Panc1 (cell line): ENCODE measurements at regions not wholly inside any gene's neighbourhood (a gene's known extent, or its start where the extent isn't known, plus 50 kb on each side); places are given as distances from the start of the nearest gene placed in this dataset.

Source experiments
- POLR2AphosphoS5 ChIP-seq: IDR thresholded peaks from 2 replicates; pipeline ENCODE4 v1.6.1; 2012; ENCODE audit warnings: mild to moderate bottlenecking, low read depth, low read length, moderate library complexity
- SIN3A ChIP-seq: IDR thresholded peaks from 2 replicates; pipeline ENCODE4 v1.6.1; 2012; ENCODE audit warnings: low read depth, mild to moderate bottlenecking, low read length, moderate library complexity, borderline replicate concordance; ENCODE audit not compliant: insufficient read depth
- TCF7L2 ChIP-seq: IDR thresholded peaks from 2 replicates; pipeline ENCODE4 v1.6.1; 2011; ENCODE audit warnings: mild to moderate bottlenecking, low read depth, low read length, inconsistent platforms
- TF ChIP-seq, protein P1 (sequence below): fragments of 450-650 bp; IDR thresholded peaks from 2 replicates; pipeline ENCODE4 v1.5.1; 2017; ENCODE audit warnings: mild to moderate bottlenecking
- TF ChIP-seq, protein P2 (sequence below), 2 experiments: IDR thresholded peaks; 2 replicates each; pipeline ENCODE4 v1.6.1; 2011 to 2012; ENCODE audit warnings: low read depth in 2 of 2, control low read depth in 1 of 2, low read length in 1 of 2, mild to moderate bottlenecking in 1 of 2, moderate library complexity in 1 of 2; ENCODE audit not compliant: insufficient read depth in 1 of 2

DNA sequence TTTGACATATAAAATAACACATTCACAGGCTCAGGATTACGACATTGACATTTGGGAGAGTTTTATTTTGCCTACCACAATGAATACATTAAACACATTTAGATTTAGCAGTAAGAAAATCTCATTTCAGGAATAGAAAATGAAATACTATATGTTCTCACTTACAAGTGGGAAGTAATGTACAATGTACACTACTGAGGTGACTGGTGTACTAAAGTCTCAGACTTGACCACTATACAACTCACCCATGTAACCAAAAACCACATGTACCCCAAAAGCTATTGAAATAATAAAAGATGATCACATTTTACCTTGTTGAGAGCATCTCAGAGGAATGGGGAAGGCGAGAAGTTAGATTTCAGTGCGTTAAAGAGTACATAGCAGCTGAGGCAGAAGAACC lies 1202.4 kb upstream of the SEMA6A start:
- TF ChIP-seq, protein P1, sequence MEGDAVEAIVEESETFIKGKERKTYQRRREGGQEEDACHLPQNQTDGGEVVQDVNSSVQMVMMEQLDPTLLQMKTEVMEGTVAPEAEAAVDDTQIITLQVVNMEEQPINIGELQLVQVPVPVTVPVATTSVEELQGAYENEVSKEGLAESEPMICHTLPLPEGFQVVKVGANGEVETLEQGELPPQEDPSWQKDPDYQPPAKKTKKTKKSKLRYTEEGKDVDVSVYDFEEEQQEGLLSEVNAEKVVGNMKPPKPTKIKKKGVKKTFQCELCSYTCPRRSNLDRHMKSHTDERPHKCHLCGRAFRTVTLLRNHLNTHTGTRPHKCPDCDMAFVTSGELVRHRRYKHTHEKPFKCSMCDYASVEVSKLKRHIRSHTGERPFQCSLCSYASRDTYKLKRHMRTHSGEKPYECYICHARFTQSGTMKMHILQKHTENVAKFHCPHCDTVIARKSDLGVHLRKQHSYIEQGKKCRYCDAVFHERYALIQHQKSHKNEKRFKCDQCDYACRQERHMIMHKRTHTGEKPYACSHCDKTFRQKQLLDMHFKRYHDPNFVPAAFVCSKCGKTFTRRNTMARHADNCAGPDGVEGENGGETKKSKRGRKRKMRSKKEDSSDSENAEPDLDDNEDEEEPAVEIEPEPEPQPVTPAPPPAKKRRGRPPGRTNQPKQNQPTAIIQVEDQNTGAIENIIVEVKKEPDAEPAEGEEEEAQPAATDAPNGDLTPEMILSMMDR, result no peak
- TF ChIP-seq POLR2AphosphoS5 (no peak), SIN3A (no peak), TCF7L2 (no peak)
- TF ChIP-seq, protein P2, sequence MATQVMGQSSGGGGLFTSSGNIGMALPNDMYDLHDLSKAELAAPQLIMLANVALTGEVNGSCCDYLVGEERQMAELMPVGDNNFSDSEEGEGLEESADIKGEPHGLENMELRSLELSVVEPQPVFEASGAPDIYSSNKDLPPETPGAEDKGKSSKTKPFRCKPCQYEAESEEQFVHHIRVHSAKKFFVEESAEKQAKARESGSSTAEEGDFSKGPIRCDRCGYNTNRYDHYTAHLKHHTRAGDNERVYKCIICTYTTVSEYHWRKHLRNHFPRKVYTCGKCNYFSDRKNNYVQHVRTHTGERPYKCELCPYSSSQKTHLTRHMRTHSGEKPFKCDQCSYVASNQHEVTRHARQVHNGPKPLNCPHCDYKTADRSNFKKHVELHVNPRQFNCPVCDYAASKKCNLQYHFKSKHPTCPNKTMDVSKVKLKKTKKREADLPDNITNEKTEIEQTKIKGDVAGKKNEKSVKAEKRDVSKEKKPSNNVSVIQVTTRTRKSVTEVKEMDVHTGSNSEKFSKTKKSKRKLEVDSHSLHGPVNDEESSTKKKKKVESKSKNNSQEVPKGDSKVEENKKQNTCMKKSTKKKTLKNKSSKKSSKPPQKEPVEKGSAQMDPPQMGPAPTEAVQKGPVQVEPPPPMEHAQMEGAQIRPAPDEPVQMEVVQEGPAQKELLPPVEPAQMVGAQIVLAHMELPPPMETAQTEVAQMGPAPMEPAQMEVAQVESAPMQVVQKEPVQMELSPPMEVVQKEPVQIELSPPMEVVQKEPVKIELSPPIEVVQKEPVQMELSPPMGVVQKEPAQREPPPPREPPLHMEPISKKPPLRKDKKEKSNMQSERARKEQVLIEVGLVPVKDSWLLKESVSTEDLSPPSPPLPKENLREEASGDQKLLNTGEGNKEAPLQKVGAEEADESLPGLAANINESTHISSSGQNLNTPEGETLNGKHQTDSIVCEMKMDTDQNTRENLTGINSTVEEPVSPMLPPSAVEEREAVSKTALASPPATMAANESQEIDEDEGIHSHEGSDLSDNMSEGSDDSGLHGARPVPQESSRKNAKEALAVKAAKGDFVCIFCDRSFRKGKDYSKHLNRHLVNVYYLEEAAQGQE (IDR thresholded peaks at IDR 0.05; ENCODE audit: insufficient read depth in 1 of 2, low read depth in 2 of 2, low read length in 1 of 2), result no peak
